D341Med (cell line): ENCODE measurements at regions not wholly inside any gene's neighbourhood (a gene's known extent, or its start where the extent isn't known, plus 50 kb on each side); places are given as distances from the start of the nearest gene placed in this dataset.

Experiments used
- DNase-seq: peaks from one replicate; pipeline ENCODE4 v3.0.0; 2012; ENCODE audit warnings: low spot score

- no peak for DNase-seq
Measured at GRCh38 chr5:71865665-71866320, 146.7 kb downstream of the CARTPT start.

- DNase-seq, result no peak
Measured at GRCh38 chr5:71872311-71872864, 153.3 kb downstream of the CARTPT start.

GRCh38 chr5:71873191-71873591 is 154.1 kb downstream of the CARTPT start:
- DNase-seq, result peak; percentile 52

- no peak for DNase-seq
Measured at GRCh38 chr5:71874521-71874920, 155.4 kb downstream of the CARTPT start.

- no peak for DNase-seq
Measured at GRCh38 chr5:71877511-71877910, 158.4 kb downstream of the CARTPT start.

GRCh38 chr5:71880536-71880935 is 161.5 kb downstream of the CARTPT start:
- DNase-seq, result peak; percentile 63

GRCh38 chr5:71882826-71883741 is 164.0 kb downstream of the CARTPT start:
- no peak for DNase-seq

GRCh38 chr5:71883742-71884103 is 164.6 kb downstream of the CARTPT start:
- no peak for DNase-seq

GRCh38 chr5:71884926-71885325 is 165.9 kb downstream of the CARTPT start:
- DNase-seq, result no peak

GRCh38 chr5:71886406-71886805 is 167.3 kb downstream of the CARTPT start:
- no peak for DNase-seq

- no peak for DNase-seq
Measured at GRCh38 chr5:71887680-71888079, 168.6 kb downstream of the CARTPT start.

GRCh38 chr5:71891406-71891805 is 172.3 kb downstream of the CARTPT start:
- DNase-seq, result no peak

- no peak for DNase-seq
Measured at GRCh38 chr5:71891856-71892255, 172.8 kb downstream of the CARTPT start.

GRCh38 chr5:71892641-71893365 is 173.7 kb downstream of the CARTPT start:
- no peak for DNase-seq

GRCh38 chr5:71893451-71893850 is 174.4 kb downstream of the CARTPT start:
- DNase-seq, result no peak

- DNase-seq, result no peak
Measured at GRCh38 chr5:71894091-71894490, 175.0 kb downstream of the CARTPT start.

- DNase-seq, result no peak
Measured at GRCh38 chr5:71895546-71895945, 176.5 kb downstream of the CARTPT start.

GRCh38 chr5:71899865-71900342 is 180.8 kb downstream of the CARTPT start:
- no peak for DNase-seq

- DNase-seq, result no peak
Measured at GRCh38 chr5:71903808-71904207, 184.7 kb downstream of the CARTPT start.

GRCh38 chr5:71904852-71905251 is 185.8 kb downstream of the CARTPT start:
- no peak for DNase-seq

- peak; percentile 45 for DNase-seq
Measured at GRCh38 chr5:71905834-71906711, 187.0 kb downstream of the CARTPT start.
